K562 (cell line): ENCODE measurements at regions not wholly inside any gene's neighbourhood (a gene's known extent, or its start where the extent isn't known, plus 50 kb on each side); places are given as distances from the start of the nearest gene placed in this dataset.

Source experiments
- ATAC-seq: fragments of 200-7000 bp; cut with Tn5 transposase; 3 replicates; pipeline ENCODE4 v1.9.1; 2020; ENCODE audit warnings: moderate library complexity
- BruUV-seq: library from RNA; stranded (reverse); fragments of 400-500 nt; replicated peaks from 2 replicates; lab custom pipeline; 2021; lab: Mats Ljungman, UMichigan
- CTCF ChIA-PET: fragments of 300-600 bp; formaldehyde crosslinking; extraction: SDS; loops from one replicate; lab custom pipeline; 2021; ENCODE audit warnings: low intra/inter-chr PET ratio; lab: Yijun Ruan, JAX
- POLR2A ChIA-PET: fragments of 300-600, 350-650 bp; sonication (Branson Sonifier 250); formaldehyde crosslinking; extraction: SDS; loops from one replicate; lab custom pipeline; 2021; ENCODE audit warnings: antibody characterized with exemption, inconsistent platforms; lab: Yijun Ruan, JAX
- DNase-seq, 4 experiments: peaks; one replicate each; pipeline versions ENCODE4 v3.0.0 to v3.0.0-alpha.2; 2011 to 2018; ENCODE audit warnings: low spot score in 3 of 4, mixed read lengths in 3 of 4; ENCODE audit errors: extremely low read depth in 1 of 4
- FAIRE-seq: peaks from 2 replicates; lab custom pipeline; 2011; peaks lifted over from hg19 to GRCh38; lab: Jason Lieb, UNC
- H2AFZ ChIP-seq: 2 replicates; pipeline ENCODE4 v1.6.0; 2011; ENCODE audit warnings: low read depth, low read length, control low read depth, inconsistent platforms
- H3K27ac ChIP-seq: fragments of 200-600 bp; 3 replicates; pipeline ENCODE4 v1.8.0; 2011; ENCODE audit warnings: low read depth, mild to moderate bottlenecking, control low read depth, inconsistent platforms, low read length, moderate library complexity, mixed read lengths; ENCODE audit errors: extremely low read depth
- H3K27me3 ChIP-seq, 2 experiments: fragments of 300-600 bp in 1 of 2; 2 replicates in 1 of 2; 3 replicates in 1 of 2; pipeline versions ENCODE4 v1.6.0 to v1.8.0; 2011; ENCODE audit warnings: inconsistent platforms in 2 of 2, low read length in 2 of 2, mild to moderate bottlenecking in 1 of 2, mixed read lengths in 1 of 2, moderate library complexity in 1 of 2; ENCODE audit not compliant: control insufficient read depth in 2 of 2, insufficient read depth in 2 of 2
- H3K36me3 ChIP-seq: fragments of 300-600 bp; 3 replicates; pipeline ENCODE4 v1.8.0; 2011; ENCODE audit warnings: mild to moderate bottlenecking, low read length, inconsistent platforms; ENCODE audit not compliant: control insufficient read depth, insufficient read depth
- H3K4me1 ChIP-seq, 2 experiments: fragments of 200-600 bp in 1 of 2; replicated peaks in 1 of 2; 2 replicates in 1 of 2; 3 replicates in 1 of 2; pipeline versions ENCODE4 v1.5.1 to v1.8.0; 2011; ENCODE audit warnings: inconsistent platforms in 2 of 2, low read length in 2 of 2, mild to moderate bottlenecking in 1 of 2, mixed read lengths in 1 of 2, moderate library complexity in 1 of 2; ENCODE audit not compliant: control insufficient read depth in 2 of 2, insufficient read depth in 2 of 2
- H3K4me2 ChIP-seq: 2 replicates; pipeline ENCODE4 v1.6.1; 2011; ENCODE audit warnings: low read length, control low read depth, inconsistent platforms, mixed read lengths; ENCODE audit not compliant: insufficient read depth
- H3K4me3 ChIP-seq: fragments of 200-600 bp; sonication (generic), shearing (Covaris generic); 2 replicates; pipeline ENCODE4 v1.5.1; 2016; ENCODE audit warnings: control low read depth, inconsistent platforms
- H3K79me2 ChIP-seq: fragments of 200-600 bp; 3 replicates; pipeline ENCODE4 v1.8.0; 2011; ENCODE audit warnings: low read length, inconsistent platforms; ENCODE audit not compliant: control insufficient read depth, insufficient read depth
- H3K9ac ChIP-seq, 2 experiments: 2 replicates each; pipeline versions ENCODE4 v1.6.0 to v1.6.1; 2011; ENCODE audit warnings: low read depth in 2 of 2, low read length in 2 of 2, control low read depth in 1 of 2, inconsistent platforms in 1 of 2, mild to moderate bottlenecking in 1 of 2, mixed read lengths in 1 of 2; ENCODE audit not compliant: insufficient read depth in 1 of 2
- H3K9me1 ChIP-seq: one replicate; pipeline ENCODE4 v1.6.0; 2011; ENCODE audit warnings: inconsistent platforms, mild to moderate bottlenecking, low read length, moderate library complexity; ENCODE audit not compliant: control insufficient read depth, insufficient read depth
- H3K9me3 ChIP-seq: replicated peaks from 2 replicates; pipeline ENCODE4 v1.5.1; 2011; ENCODE audit warnings: low read depth, low read length, inconsistent platforms; ENCODE audit not compliant: control insufficient read depth, insufficient read depth
- H4K20me1 ChIP-seq: replicated peaks from 2 replicates; pipeline ENCODE4 v1.6.1; 2011; ENCODE audit warnings: low read length, inconsistent platforms, mixed read lengths; ENCODE audit not compliant: control insufficient read depth, insufficient read depth
- ILK ChIP-seq: fragments of 450-650 bp; IDR thresholded peaks from 2 replicates; pipeline ENCODE4 v1.6.1; 2016; ENCODE audit warnings: missing genetic modification characterization, low read depth, mild to moderate bottlenecking, missing compliant biosample characterization, moderate library complexity, borderline replicate concordance
- PHF8 ChIP-seq: fragments of 200-600 bp; sonication (generic); IDR thresholded peaks from 2 replicates; pipeline ENCODE4 v1.6.1; 2012; ENCODE audit warnings: mixed run types, mild to moderate bottlenecking, inconsistent platforms, low read length, moderate library complexity, borderline replicate concordance
- ZNF282 ChIP-seq: sonication (generic); formaldehyde crosslinking; IDR thresholded peaks from 2 replicates; pipeline ENCODE4 v1.8.1; 2023; ENCODE audit warnings: missing genetic modification reagents
- WGBS: fragments of 100-300 bp; shearing (Covaris generic); methylation state at CpG from one replicate; pipeline ENCODE4 v1.1.6; 2016; ENCODE audit warnings: low coverage, mixed read lengths; ENCODE audit not compliant: insufficient coverage; ENCODE audit errors: missing lambda C conversion rate; 5-methylcytosine and 5-hydroxymethylcytosine counted together
- in situ Hi-C: fragments of 300-500 bp; cut with MboI; formaldehyde crosslinking; loops from 4 replicates; pipeline ENCODE4 v1.15.0; 2018; ENCODE audit warnings: inconsistent platforms, mixed read lengths
- intact Hi-C: fragments of 100-400 bp; cut with micrococcal nuclease; formaldehyde crosslinking; loops from 2 replicates; pipeline ENCODE4 v1.14.2; 2022

DNA sequence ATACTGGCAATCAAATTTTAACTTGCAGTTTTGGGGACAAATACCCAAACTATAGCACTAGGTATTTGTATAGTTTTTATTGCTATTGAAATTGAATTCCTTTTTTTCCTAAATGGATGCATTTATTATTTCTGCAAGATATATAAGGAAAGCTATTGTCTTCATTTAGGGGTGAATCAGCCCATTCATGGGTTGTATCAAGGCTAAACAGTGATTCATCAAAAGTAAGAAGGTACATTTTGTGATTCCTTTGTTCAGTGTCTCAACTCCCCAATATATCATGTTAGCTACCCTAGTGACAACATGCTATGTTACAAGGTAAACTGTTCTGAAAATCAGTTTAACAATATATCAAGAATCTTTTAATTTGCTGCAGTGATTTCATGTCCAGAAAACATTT, 185.7 kb downstream of the PLK2 start:
- Histone ChIP-seq H3K79me2 (no peaks in the 10 kb centered on the region), H3K9ac (no peak overlapping the region), H3K27me3 (no peaks in the 10 kb centered on the region), H3K27ac (no peak overlapping the region), H3K9me3 (no peaks in the 10 kb centered on the region), H3K4me1 (no peaks in the 10 kb centered on the region), H4K20me1 (no peaks in the 10 kb centered on the region), H3K9me1 (no peaks in the 10 kb centered on the region), H3K4me2 (no peak overlapping the region), H3K36me3 (no peaks in the 10 kb centered on the region), H3K4me3 (no peak overlapping the region), H2AFZ (no peak overlapping the region)
- no peak for FAIRE-seq
- TF ChIP-seq ZNF282 (CRISPR knock-in tag) = no peak
- TF ChIP-seq ILK (tag) = no peak
- no TSS peak for BruUV-seq
- no peak for DNase-seq
- ChIA-PET CTCF (no interaction called here), POLR2A (interaction anchor here (0.5 kb wide), 1 partner anchor 681 kb away, joined by 3 read pairs; no protein-coding TSS in a partner anchor)
- in situ Hi-C loops = no loop called here
- intact Hi-C loops = no loop called here
- ATAC-seq = no peak

- intact Hi-C loops = no loop called here
- H3K4me2 ChIP-seq = no peak overlapping the region
- no peaks in the 10 kb centered on the region for H3K79me2 ChIP-seq
- DNase-seq (no peak), ATAC-seq (no peak), FAIRE-seq (no peak)
- H3K27ac ChIP-seq = no peak overlapping the region
- H4K20me1 ChIP-seq = no peaks in the 10 kb centered on the region
- H2AFZ ChIP-seq = no peak overlapping the region
- no peak overlapping the region for H3K4me3 ChIP-seq
- no TSS peak for BruUV-seq
- ChIA-PET CTCF (no interaction called here), POLR2A (interaction anchor here (0.5 kb wide), 1 partner anchor 680 kb away, joined by 3 read pairs; no protein-coding TSS in a partner anchor)
- no peaks in the 10 kb centered on the region for H3K9me3 ChIP-seq
- no peak overlapping the region for H3K9ac ChIP-seq
- no peak for TF ChIP-seq PHF8
- H3K27me3 ChIP-seq = no peaks in the 10 kb centered on the region
- no peaks in the 10 kb centered on the region for H3K9me1 ChIP-seq
- H3K36me3 ChIP-seq = no peaks in the 10 kb centered on the region
- in situ Hi-C loops = no loop called here
- 5% methylated on average over 2 of the region's 2 CpGs for WGBS
- no peaks in the 10 kb centered on the region for H3K4me1 ChIP-seq
Observed at GRCh38 chr5:58273711-58274110, 186.2 kb downstream of the PLK2 start.
